Thyroid gland (tissue), 4 donors: ENCODE measurements at regions not wholly inside any gene's neighbourhood (a gene's known extent, or its start where the extent isn't known, plus 50 kb on each side); places are given as distances from the start of the nearest gene placed in this dataset.

Experiments used
- DNase-seq, 2 donors: peaks; one replicate each; pipeline ENCODE4 v3.0.0-alpha.2; 2019
- H3K27ac ChIP-seq, 3 donors: fragments of 200-600 bp; sonication (generic); 1 replicate in 2 of 3; 2 replicates in 1 of 3; pipeline ENCODE4 v1.5.1; 2016 to 2019; ENCODE audit warnings: mild to moderate bottlenecking in 1 of 3, moderate library complexity in 1 of 3
- H3K27me3 ChIP-seq: fragments of 200-600 bp; sonication (generic); one replicate; pipeline ENCODE4 v1.5.1; 2019
- H3K36me3 ChIP-seq, 2 donors: fragments of 200-600 bp; sonication (generic); one replicate each; pipeline ENCODE4 v1.5.1; 2016 to 2019
- H3K4me1 ChIP-seq, 2 donors: fragments of 200-600 bp; sonication (generic); one replicate each; pipeline ENCODE4 v1.5.1; 2017 to 2019
- H3K4me3 ChIP-seq, 3 donors: fragments of 200-600 bp; sonication (generic); replicated peaks in 1 of 3; 1 replicate in 2 of 3; 2 replicates in 1 of 3; pipeline ENCODE4 v1.5.1; 2016; ENCODE audit warnings: mild to moderate bottlenecking in 1 of 3
- H3K9me3 ChIP-seq: fragments of 200-600 bp; sonication (generic); one replicate; pipeline ENCODE4 v1.5.1; 2017
- POLR2A ChIP-seq, 2 donors: fragments of 450-650 bp; IDR thresholded peaks; one replicate each; pipeline ENCODE4 v1.6.1; 2017; ENCODE audit warnings: antibody characterized with exemption in 2 of 2, mild to moderate bottlenecking in 2 of 2, moderate library complexity in 1 of 2
- WGBS, 2 donors: methylation state at CpG; one replicate each; pipeline ENCODE4 v1.1.5; 2017; 5-methylcytosine and 5-hydroxymethylcytosine counted together
- intact Hi-C: fragments of 100-400 bp; cut with DNase I; formaldehyde crosslinking; loops from one replicate; pipeline ENCODE4 v1.15.1; 2023
- TF ChIP-seq, protein P1 (sequence below), 6 experiments: fragments of 200-600 bp in 3 of 6; fragments of 450-650 bp in 3 of 6; sonication (generic) in 3 of 6; IDR thresholded peaks; one replicate each; pipeline ENCODE4 v1.5.1; 2016 to 2019; ENCODE audit warnings: antibody characterized with exemption in 6 of 6, mild to moderate bottlenecking in 2 of 6, inconsistent platforms in 1 of 6, moderate library complexity in 1 of 6

- TF ChIP-seq, protein P1, sequence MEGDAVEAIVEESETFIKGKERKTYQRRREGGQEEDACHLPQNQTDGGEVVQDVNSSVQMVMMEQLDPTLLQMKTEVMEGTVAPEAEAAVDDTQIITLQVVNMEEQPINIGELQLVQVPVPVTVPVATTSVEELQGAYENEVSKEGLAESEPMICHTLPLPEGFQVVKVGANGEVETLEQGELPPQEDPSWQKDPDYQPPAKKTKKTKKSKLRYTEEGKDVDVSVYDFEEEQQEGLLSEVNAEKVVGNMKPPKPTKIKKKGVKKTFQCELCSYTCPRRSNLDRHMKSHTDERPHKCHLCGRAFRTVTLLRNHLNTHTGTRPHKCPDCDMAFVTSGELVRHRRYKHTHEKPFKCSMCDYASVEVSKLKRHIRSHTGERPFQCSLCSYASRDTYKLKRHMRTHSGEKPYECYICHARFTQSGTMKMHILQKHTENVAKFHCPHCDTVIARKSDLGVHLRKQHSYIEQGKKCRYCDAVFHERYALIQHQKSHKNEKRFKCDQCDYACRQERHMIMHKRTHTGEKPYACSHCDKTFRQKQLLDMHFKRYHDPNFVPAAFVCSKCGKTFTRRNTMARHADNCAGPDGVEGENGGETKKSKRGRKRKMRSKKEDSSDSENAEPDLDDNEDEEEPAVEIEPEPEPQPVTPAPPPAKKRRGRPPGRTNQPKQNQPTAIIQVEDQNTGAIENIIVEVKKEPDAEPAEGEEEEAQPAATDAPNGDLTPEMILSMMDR (IDR thresholded peaks at IDR 0.05) = no peak
- no peak for TF ChIP-seq POLR2A (IDR thresholded peaks at IDR 0.05)
- H3K9me3 ChIP-seq = no peaks in the 10 kb centered on the region
- WGBS, 2 donors = 86 to 87% methylated on average over 5 of the region's 5 CpGs
- DNase-seq = no peak
- no peaks in the 10 kb centered on the region for H3K4me1 ChIP-seq
- no peak overlapping the region for H3K27ac ChIP-seq
- no peaks in the 10 kb centered on the region for H3K27me3 ChIP-seq
- no peak overlapping the region for H3K4me3 ChIP-seq
- intact Hi-C loops = no loop called here
- no peaks in the 10 kb centered on the region for H3K36me3 ChIP-seq
Measured at GRCh38 chr15:54820811-54821210, 375.9 kb downstream of the RSL24D1 start.

- Histone ChIP-seq H3K9me3 (no peaks in the 10 kb centered on the region), H3K27ac (no peak overlapping the region), H3K27me3 (no peaks in the 10 kb centered on the region), H3K36me3 (no peaks in the 10 kb centered on the region), H3K4me3 (no peak overlapping the region), H3K4me1 (no peaks in the 10 kb centered on the region)
- no peak for DNase-seq
- TF ChIP-seq POLR2A (IDR thresholded peaks at IDR 0.05) = no peak
- TF ChIP-seq, protein P1 (IDR thresholded peaks at IDR 0.05) = no peak
- intact Hi-C loops = no loop called here
Measured at GRCh38 chr15:54820098-54820497, 376.6 kb downstream of the RSL24D1 start.

DNA sequence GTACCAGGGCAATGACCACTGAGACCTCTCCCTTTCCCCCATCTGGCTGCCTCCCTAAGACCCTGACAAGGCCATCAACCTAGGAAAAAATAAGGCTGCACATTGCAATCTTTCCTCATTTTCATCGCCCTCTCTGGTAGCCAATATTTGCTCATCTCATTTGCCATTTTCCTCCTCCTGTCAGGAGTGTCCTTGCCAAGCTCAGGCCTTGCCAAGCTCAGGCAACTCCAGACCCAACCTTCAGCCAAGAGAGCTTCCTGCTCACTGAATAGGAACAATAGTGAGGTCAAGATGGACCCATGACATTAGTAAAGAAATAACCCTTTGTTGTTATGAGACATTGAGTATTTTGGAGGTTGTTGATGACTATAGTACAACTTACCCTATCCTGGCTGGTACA is 380.3 kb downstream of the RSL24D1 start:
- Histone ChIP-seq H3K4me3 (no peak overlapping the region), H3K9me3 (no peaks in the 10 kb centered on the region), H3K4me1 (no peaks in the 10 kb centered on the region), H3K27me3 (no peaks in the 10 kb centered on the region), H3K27ac (no peak overlapping the region), H3K36me3 (no peaks in the 10 kb centered on the region)
- TF ChIP-seq, protein P1 (IDR thresholded peaks at IDR 0.05) = no peak
- no peak for TF ChIP-seq POLR2A (IDR thresholded peaks at IDR 0.05)
- intact Hi-C loops = no loop called here
- 69 to 88% methylated on average over 1 of the region's 1 CpG for WGBS, 2 donors
- DNase-seq = peak in 1 of 2 donors; percentile 5

GRCh38 chr15:54815556-54815955 is 381.2 kb downstream of the RSL24D1 start:
- WGBS, 2 donors = 81% methylated on average over 4 of the region's 4 CpGs
- no peak for TF ChIP-seq POLR2A (IDR thresholded peaks at IDR 0.05)
- TF ChIP-seq, protein P1 (IDR thresholded peaks at IDR 0.05) = no peak

GRCh38 chr15:54812383-54812782 is 384.4 kb downstream of the RSL24D1 start:
- Histone ChIP-seq H3K36me3 (no peaks in the 10 kb centered on the region), H3K27ac (no peak overlapping the region), H3K4me1 (no peaks in the 10 kb centered on the region), H3K27me3 (no peaks in the 10 kb centered on the region), H3K9me3 (no peaks in the 10 kb centered on the region), H3K4me3 (no peak overlapping the region)
- no peak for DNase-seq
- intact Hi-C loops = no loop called here
- no peak for TF ChIP-seq POLR2A (IDR thresholded peaks at IDR 0.05)
- TF ChIP-seq, protein P1 (IDR thresholded peaks at IDR 0.05) = no peak

More at GRCh38 chr15:54815556-54815955, 381.2 kb downstream of the RSL24D1 start:
- Histone ChIP-seq H3K27ac (no peak overlapping the region), H3K27me3 (no peaks in the 10 kb centered on the region), H3K9me3 (no peaks in the 10 kb centered on the region), H3K36me3 (no peaks in the 10 kb centered on the region), H3K4me3 (no peak overlapping the region), H3K4me1 (no peaks in the 10 kb centered on the region)
- intact Hi-C loops = no loop called here
- DNase-seq = no peak
